Left ventricle myocardium inferior (tissue), 1 donor: ENCODE measurements at regions not wholly inside any gene's neighbourhood (a gene's known extent, or its start where the extent isn't known, plus 50 kb on each side); places are given as distances from the start of the nearest gene placed in this dataset.

Source experiments
- DNase-seq: peaks from one replicate; pipeline ENCODE4 v3.0.0-alpha.2; 2020
- H3K27ac ChIP-seq: fragments of 200-600 bp; replicated peaks from 2 replicates; pipeline ENCODE4 v1.8.0; 2021
- H3K27me3 ChIP-seq: fragments of 200-600 bp; 2 replicates; pipeline ENCODE4 v1.8.0; 2021; ENCODE audit warnings: low read depth
- H3K36me3 ChIP-seq: fragments of 200-600 bp; 2 replicates; pipeline ENCODE4 v1.8.0; 2021
- H3K4me1 ChIP-seq: fragments of 200-600 bp; 2 replicates; pipeline ENCODE4 v1.8.0; 2021
- H3K4me3 ChIP-seq: fragments of 200-600 bp; 2 replicates; pipeline ENCODE4 v1.8.0; 2021; ENCODE audit warnings: mild to moderate bottlenecking, moderate library complexity
- H3K9me3 ChIP-seq: fragments of 200-600 bp; replicated peaks from 2 replicates; pipeline ENCODE4 v1.8.0; 2021
- intact Hi-C: fragments of 100-400 bp; cut with micrococcal nuclease; formaldehyde crosslinking; loops from one replicate; pipeline ENCODE4 v1.11.0; 2022
- TF ChIP-seq, protein P1 (sequence below): fragments of 200-600 bp; IDR thresholded peaks from 2 replicates; pipeline ENCODE4 v1.8.0; 2021; ENCODE audit warnings: antibody characterized with exemption, mild to moderate bottlenecking, borderline replicate concordance
- donor health status: DM: no; HTN: yes; CAD: no; lungs with severe emphysema.

- H3K4me3 ChIP-seq, result no peak overlapping the region
- DNase-seq, result no peak
- H3K9me3 ChIP-seq, result no peaks in the 10 kb centered on the region
- intact Hi-C loops, result no loop called here
- TF ChIP-seq, protein P1, sequence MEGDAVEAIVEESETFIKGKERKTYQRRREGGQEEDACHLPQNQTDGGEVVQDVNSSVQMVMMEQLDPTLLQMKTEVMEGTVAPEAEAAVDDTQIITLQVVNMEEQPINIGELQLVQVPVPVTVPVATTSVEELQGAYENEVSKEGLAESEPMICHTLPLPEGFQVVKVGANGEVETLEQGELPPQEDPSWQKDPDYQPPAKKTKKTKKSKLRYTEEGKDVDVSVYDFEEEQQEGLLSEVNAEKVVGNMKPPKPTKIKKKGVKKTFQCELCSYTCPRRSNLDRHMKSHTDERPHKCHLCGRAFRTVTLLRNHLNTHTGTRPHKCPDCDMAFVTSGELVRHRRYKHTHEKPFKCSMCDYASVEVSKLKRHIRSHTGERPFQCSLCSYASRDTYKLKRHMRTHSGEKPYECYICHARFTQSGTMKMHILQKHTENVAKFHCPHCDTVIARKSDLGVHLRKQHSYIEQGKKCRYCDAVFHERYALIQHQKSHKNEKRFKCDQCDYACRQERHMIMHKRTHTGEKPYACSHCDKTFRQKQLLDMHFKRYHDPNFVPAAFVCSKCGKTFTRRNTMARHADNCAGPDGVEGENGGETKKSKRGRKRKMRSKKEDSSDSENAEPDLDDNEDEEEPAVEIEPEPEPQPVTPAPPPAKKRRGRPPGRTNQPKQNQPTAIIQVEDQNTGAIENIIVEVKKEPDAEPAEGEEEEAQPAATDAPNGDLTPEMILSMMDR, result no peak
- H3K27me3 ChIP-seq, result no peaks in the 10 kb centered on the region
- no peak overlapping the region for H3K27ac ChIP-seq
- H3K36me3 ChIP-seq, result no peaks in the 10 kb centered on the region
- peaks cover 15% of the 10 kb centered on the region for H3K4me1 ChIP-seq
Observed at GRCh38 chr6:119442776-119443184, 93.2 kb upstream of the MAN1A1 start.

DNA sequence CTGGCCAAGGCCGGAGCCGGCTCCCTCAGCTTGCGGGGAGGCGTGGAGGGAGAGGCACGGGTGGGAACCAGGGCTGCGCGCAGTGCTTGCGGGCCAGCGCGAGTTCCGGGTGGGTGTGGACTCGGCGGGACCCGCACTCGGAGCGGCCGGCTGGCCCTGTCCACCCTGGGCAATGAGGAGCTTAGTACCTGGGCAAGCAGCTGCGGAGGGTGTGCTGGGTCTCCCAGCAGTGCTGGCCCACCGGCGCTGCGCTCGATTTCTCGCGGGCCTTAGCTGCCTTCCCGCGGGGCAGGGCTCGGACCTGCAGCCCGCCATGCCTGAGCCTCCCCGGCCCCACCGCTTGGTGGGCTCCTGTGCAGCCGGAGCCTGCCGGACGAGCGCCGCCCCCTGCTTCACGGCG is 91.4 kb upstream of the MAN1A1 start:
- H3K27ac ChIP-seq, result no peak overlapping the region
- no peak overlapping the region for H3K4me3 ChIP-seq
- TF ChIP-seq, protein P1, result no peak
- no peak for DNase-seq
- H3K4me1 ChIP-seq, result peaks cover 2% of the 10 kb centered on the region
- no peaks in the 10 kb centered on the region for H3K9me3 ChIP-seq
- intact Hi-C loops, result no loop called here
- no peaks in the 10 kb centered on the region for H3K36me3 ChIP-seq
- H3K27me3 ChIP-seq, result no peaks in the 10 kb centered on the region

DNA sequence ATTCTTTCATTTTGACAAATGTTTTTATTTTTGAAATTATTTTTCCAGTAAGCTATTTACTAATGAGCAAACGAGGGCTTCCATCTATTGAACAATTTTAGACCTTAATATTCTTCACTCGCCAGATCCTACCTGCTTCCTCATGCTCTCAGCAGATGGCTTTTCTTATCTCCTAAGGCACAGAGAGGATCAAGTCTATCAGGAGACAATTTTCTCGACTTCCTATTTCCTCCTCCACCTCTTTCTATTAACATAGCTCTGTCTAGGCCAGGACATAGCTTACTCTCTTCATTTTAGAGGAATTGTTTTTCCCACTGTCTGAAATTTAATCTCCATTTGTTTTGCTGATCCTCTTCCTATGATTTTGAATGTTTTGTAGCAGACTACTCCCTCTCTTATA is 87.0 kb upstream of the MAN1A1 start:
- DNase-seq, result no peak
- Histone ChIP-seq H3K4me3 (no peak overlapping the region), H3K36me3 (no peaks in the 10 kb centered on the region), H3K9me3 (no peaks in the 10 kb centered on the region), H3K4me1 (no peaks in the 10 kb centered on the region), H3K27me3 (no peaks in the 10 kb centered on the region), H3K27ac (no peak overlapping the region)
- TF ChIP-seq, protein P1, result no peak
- intact Hi-C loops, result no loop called here

GRCh38 chr6:119431799-119432198 is 82.2 kb upstream of the MAN1A1 start:
- no peaks in the 10 kb centered on the region for H3K27me3 ChIP-seq
- H3K36me3 ChIP-seq, result no peaks in the 10 kb centered on the region
- H3K4me3 ChIP-seq, result no peak overlapping the region
- no peak overlapping the region for H3K27ac ChIP-seq
- H3K9me3 ChIP-seq, result no peaks in the 10 kb centered on the region
- intact Hi-C loops, result no loop called here
- H3K4me1 ChIP-seq, result no peaks in the 10 kb centered on the region
- DNase-seq, result no peak
- TF ChIP-seq, protein P1, result no peak

- no peaks in the 10 kb centered on the region for H3K36me3 ChIP-seq
- intact Hi-C loops, result no loop called here
- no peaks in the 10 kb centered on the region for H3K4me1 ChIP-seq
- H3K27ac ChIP-seq, result no peak overlapping the region
- TF ChIP-seq, protein P1, result no peak
- no peaks in the 10 kb centered on the region for H3K27me3 ChIP-seq
- DNase-seq, result no peak
- H3K9me3 ChIP-seq, result no peaks in the 10 kb centered on the region
- H3K4me3 ChIP-seq, result no peak overlapping the region
Observed at GRCh38 chr6:119430805-119431204, 81.2 kb upstream of the MAN1A1 start.

- no peak overlapping the region for H3K27ac ChIP-seq
- DNase-seq, result no peak
- H3K9me3 ChIP-seq, result peaks cover 8% of the 10 kb centered on the region
- H3K4me3 ChIP-seq, result no peak overlapping the region
- H3K4me1 ChIP-seq, result no peaks in the 10 kb centered on the region
- intact Hi-C loops, result no loop called here
- H3K27me3 ChIP-seq, result no peaks in the 10 kb centered on the region
- H3K36me3 ChIP-seq, result no peaks in the 10 kb centered on the region
- TF ChIP-seq, protein P1, result no peak
Observed at GRCh38 chr6:119428633-119429032, 79.1 kb upstream of the MAN1A1 start.
